ENCODE measurements at regions not wholly inside any gene's neighbourhood (a gene's known extent, or its start where the extent isn't known, plus 50 kb on each side); places are given as distances from the start of the nearest gene placed in this dataset.

GRCh38 chr15:96262549-96263489 lies 67.7 kb upstream of the NR2F2 start:
- no peak for DNase-seq (ENCODE audit: low spot score)

GRCh38 chr15:96264351-96264798 lies 66.1 kb upstream of the NR2F2 start:
- DNase-seq (ENCODE audit: low spot score): peak; percentile 65

- peak; percentile 56 for DNase-seq (ENCODE audit: low spot score)
These were observed 65.5 kb upstream of the NR2F2 start for GRCh38 chr15:96264801-96265515.

- DNase-seq (ENCODE audit: low spot score): no peak
These were observed 64.0 kb upstream of the NR2F2 start for GRCh38 chr15:96266456-96266855.

- no peak for DNase-seq (ENCODE audit: low spot score)
These were observed 63.0 kb upstream of the NR2F2 start for GRCh38 chr15:96267463-96267862.

- DNase-seq (ENCODE audit: low spot score): peak; percentile 22
These were observed 61.9 kb upstream of the NR2F2 start for GRCh38 chr15:96268442-96269204.

GRCh38 chr15:96270581-96271172 lies 59.8 kb upstream of the NR2F2 start:
- DNase-seq (ENCODE audit: low spot score): no peak

DNA sequence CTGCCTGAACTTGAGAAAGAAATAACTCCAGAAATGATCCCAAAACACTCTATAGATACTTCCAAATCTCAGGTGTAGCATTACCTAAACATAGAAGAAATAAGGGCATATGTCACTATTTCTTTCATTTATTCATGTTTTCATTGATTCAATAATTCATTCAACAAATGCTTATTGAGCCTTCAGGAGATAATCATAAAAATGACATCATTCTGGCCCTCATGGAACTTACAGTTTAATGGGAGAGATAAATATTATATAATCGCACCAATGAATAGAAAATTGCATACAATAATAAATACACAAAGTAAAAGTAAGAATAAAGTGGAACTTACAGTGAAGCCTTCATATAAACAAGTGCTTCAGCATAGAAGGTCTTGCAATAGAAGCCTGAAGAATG lies 58.1 kb upstream of the NR2F2 start:
- DNase-seq (ENCODE audit: low spot score): no peak

GRCh38 chr15:96273317-96274086 lies 57.0 kb upstream of the NR2F2 start:
- DNase-seq (ENCODE audit: low spot score): peak; percentile 82

DNA sequence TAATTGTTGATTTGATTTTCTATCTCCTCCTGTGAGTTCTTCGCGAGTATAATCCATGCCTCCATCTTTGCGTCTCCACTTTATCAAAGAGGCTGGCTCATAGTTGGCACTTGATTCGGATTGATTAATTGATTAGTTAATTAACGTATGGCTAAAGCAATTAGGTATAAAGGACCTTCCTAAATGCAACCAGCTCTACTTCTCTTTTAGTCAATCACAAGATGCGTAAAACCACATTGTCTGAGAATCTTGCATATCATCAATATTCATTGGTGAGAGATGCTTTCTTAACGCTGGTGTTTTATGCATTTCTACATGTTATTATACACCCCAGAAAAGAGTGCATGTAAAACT lies 56.4 kb upstream of the NR2F2 start:
- DNase-seq (ENCODE audit: low spot score): no peak

GRCh38 chr15:96274698-96275097 lies 55.8 kb upstream of the NR2F2 start:
- DNase-seq (ENCODE audit: low spot score): no peak

GRCh38 chr15:96276438-96277210 lies 53.9 kb upstream of the NR2F2 start:
- DNase-seq (ENCODE audit: low spot score): no peak
